K562 (cell line): ENCODE measurements at regions not wholly inside any gene's neighbourhood (a gene's known extent, or its start where the extent isn't known, plus 50 kb on each side); places are given as distances from the start of the nearest gene placed in this dataset.

Experiments used
- ATAC-seq: fragments of 200-7000 bp; cut with Tn5 transposase; 3 replicates; pipeline ENCODE4 v1.9.1; 2020; ENCODE audit warnings: moderate library complexity
- BruUV-seq: library from RNA; stranded (reverse); fragments of 400-500 nt; replicated peaks from 2 replicates; lab custom pipeline; 2021; lab: Mats Ljungman, UMichigan
- CTCF ChIA-PET: fragments of 300-600 bp; formaldehyde crosslinking; extraction: SDS; loops from one replicate; lab custom pipeline; 2021; ENCODE audit warnings: low intra/inter-chr PET ratio; lab: Yijun Ruan, JAX
- POLR2A ChIA-PET: fragments of 300-600, 350-650 bp; sonication (Branson Sonifier 250); formaldehyde crosslinking; extraction: SDS; loops from one replicate; lab custom pipeline; 2021; ENCODE audit warnings: antibody characterized with exemption, inconsistent platforms; lab: Yijun Ruan, JAX
- DNase-seq, 4 experiments: peaks; one replicate each; pipeline versions ENCODE4 v3.0.0 to v3.0.0-alpha.2; 2011 to 2018; ENCODE audit warnings: low spot score in 3 of 4, mixed read lengths in 3 of 4; ENCODE audit errors: extremely low read depth in 1 of 4
- FAIRE-seq: peaks from 2 replicates; lab custom pipeline; 2011; peaks lifted over from hg19 to GRCh38; lab: Jason Lieb, UNC
- H2AFZ ChIP-seq: 2 replicates; pipeline ENCODE4 v1.6.0; 2011; ENCODE audit warnings: low read depth, low read length, control low read depth, inconsistent platforms
- H3K27ac ChIP-seq: fragments of 200-600 bp; 3 replicates; pipeline ENCODE4 v1.8.0; 2011; ENCODE audit warnings: low read depth, mild to moderate bottlenecking, control low read depth, inconsistent platforms, low read length, moderate library complexity, mixed read lengths; ENCODE audit errors: extremely low read depth
- H3K27me3 ChIP-seq, 2 experiments: fragments of 300-600 bp in 1 of 2; 2 replicates in 1 of 2; 3 replicates in 1 of 2; pipeline versions ENCODE4 v1.6.0 to v1.8.0; 2011; ENCODE audit warnings: inconsistent platforms in 2 of 2, low read length in 2 of 2, mild to moderate bottlenecking in 1 of 2, mixed read lengths in 1 of 2, moderate library complexity in 1 of 2; ENCODE audit not compliant: control insufficient read depth in 2 of 2, insufficient read depth in 2 of 2
- H3K36me3 ChIP-seq: fragments of 300-600 bp; 3 replicates; pipeline ENCODE4 v1.8.0; 2011; ENCODE audit warnings: mild to moderate bottlenecking, low read length, inconsistent platforms; ENCODE audit not compliant: control insufficient read depth, insufficient read depth
- H3K4me1 ChIP-seq, 2 experiments: fragments of 200-600 bp in 1 of 2; replicated peaks in 1 of 2; 2 replicates in 1 of 2; 3 replicates in 1 of 2; pipeline versions ENCODE4 v1.5.1 to v1.8.0; 2011; ENCODE audit warnings: inconsistent platforms in 2 of 2, low read length in 2 of 2, mild to moderate bottlenecking in 1 of 2, mixed read lengths in 1 of 2, moderate library complexity in 1 of 2; ENCODE audit not compliant: control insufficient read depth in 2 of 2, insufficient read depth in 2 of 2
- H3K4me2 ChIP-seq: 2 replicates; pipeline ENCODE4 v1.6.1; 2011; ENCODE audit warnings: low read length, control low read depth, inconsistent platforms, mixed read lengths; ENCODE audit not compliant: insufficient read depth
- H3K4me3 ChIP-seq: fragments of 200-600 bp; sonication (generic), shearing (Covaris generic); 2 replicates; pipeline ENCODE4 v1.5.1; 2016; ENCODE audit warnings: control low read depth, inconsistent platforms
- H3K79me2 ChIP-seq: fragments of 200-600 bp; 3 replicates; pipeline ENCODE4 v1.8.0; 2011; ENCODE audit warnings: low read length, inconsistent platforms; ENCODE audit not compliant: control insufficient read depth, insufficient read depth
- H3K9ac ChIP-seq, 2 experiments: 2 replicates each; pipeline versions ENCODE4 v1.6.0 to v1.6.1; 2011; ENCODE audit warnings: low read depth in 2 of 2, low read length in 2 of 2, control low read depth in 1 of 2, inconsistent platforms in 1 of 2, mild to moderate bottlenecking in 1 of 2, mixed read lengths in 1 of 2; ENCODE audit not compliant: insufficient read depth in 1 of 2
- H3K9me1 ChIP-seq: one replicate; pipeline ENCODE4 v1.6.0; 2011; ENCODE audit warnings: inconsistent platforms, mild to moderate bottlenecking, low read length, moderate library complexity; ENCODE audit not compliant: control insufficient read depth, insufficient read depth
- H3K9me3 ChIP-seq: replicated peaks from 2 replicates; pipeline ENCODE4 v1.5.1; 2011; ENCODE audit warnings: low read depth, low read length, inconsistent platforms; ENCODE audit not compliant: control insufficient read depth, insufficient read depth
- H4K20me1 ChIP-seq: replicated peaks from 2 replicates; pipeline ENCODE4 v1.6.1; 2011; ENCODE audit warnings: low read length, inconsistent platforms, mixed read lengths; ENCODE audit not compliant: control insufficient read depth, insufficient read depth
- ARID1B ChIP-seq: fragments of 450-650 bp; IDR thresholded peaks from 2 replicates; pipeline ENCODE4 v1.6.1; 2016; ENCODE audit warnings: antibody characterized with exemption, mild to moderate bottlenecking, inconsistent platforms
- C11orf30 ChIP-seq: fragments of 450-650 bp; IDR thresholded peaks from 2 replicates; pipeline ENCODE4 v1.6.1; 2016; ENCODE audit warnings: low read depth, mild to moderate bottlenecking
- CBX3 ChIP-seq, 2 experiments: IDR thresholded peaks; 1 replicate in 1 of 2; 2 replicates in 1 of 2; pipeline ENCODE4 v1.6.1; 2012; ENCODE audit warnings: inconsistent platforms in 2 of 2, low read length in 2 of 2, borderline replicate concordance in 1 of 2, control low read depth in 1 of 2
- FOXA1 ChIP-seq: fragments of 450-650 bp; IDR thresholded peaks from 2 replicates; pipeline ENCODE4 v1.6.1; 2016; ENCODE audit warnings: mild to moderate bottlenecking, borderline replicate concordance
- JUND ChIP-seq, 2 experiments: IDR thresholded peaks; 2 replicates in 1 of 2; 3 replicates in 1 of 2; pipeline ENCODE4 v1.6.1; 2011; ENCODE audit warnings: borderline replicate concordance in 2 of 2, low read depth in 2 of 2, low read length in 2 of 2, improper control_type of control experiment in 1 of 2, missing biosample characterization in 1 of 2, missing genetic modification characterization in 1 of 2, missing genetic modification reagents in 1 of 2
- KLF10 ChIP-seq: fragments of 250-450 bp; sonication (Bioruptor Pico); IDR thresholded peaks from 2 replicates; pipeline ENCODE4 v1.6.1; 2021; ENCODE audit warnings: matching md5 sums
- MAFG ChIP-seq: fragments of 450-650 bp; conservative IDR thresholded peaks from 2 replicates; pipeline ENCODE4 v1.6.1; 2016; ENCODE audit warnings: missing genetic modification characterization, missing compliant biosample characterization
- MEF2A ChIP-seq: IDR thresholded peaks from 2 replicates; pipeline ENCODE4 v1.6.1; 2011; ENCODE audit warnings: low read depth, mild to moderate bottlenecking, low read length, moderate library complexity; ENCODE audit not compliant: control insufficient read depth
- NFATC3 ChIP-seq: fragments of 450-650 bp; IDR thresholded peaks from 2 replicates; pipeline ENCODE4 v1.6.1; 2017; ENCODE audit warnings: mild to moderate bottlenecking
- NFE2 ChIP-seq: IDR thresholded peaks from 2 replicates; pipeline ENCODE4 v1.6.1; 2014; ENCODE audit warnings: antibody characterized with exemption, low read depth
- NFE2L1 ChIP-seq: fragments of 450-650 bp; IDR thresholded peaks from 2 replicates; pipeline ENCODE4 v1.6.1; 2016; ENCODE audit warnings: missing genetic modification characterization, low read depth, mild to moderate bottlenecking, missing compliant biosample characterization, moderate library complexity, borderline replicate concordance
- PHTF2 ChIP-seq: fragments of 250-450 bp; sonication (Bioruptor Pico); IDR thresholded peaks from 2 replicates; pipeline ENCODE4 v1.5.0; 2021; ENCODE audit warnings: mild to moderate bottlenecking
- RB1 ChIP-seq: fragments of 450-650 bp; IDR thresholded peaks from 2 replicates; pipeline ENCODE4 v1.6.1; 2017; ENCODE audit warnings: low read depth, mild to moderate bottlenecking
- RHOXF2B ChIP-seq: fragments of 250-450 bp; sonication (Bioruptor Pico); conservative IDR thresholded peaks from 2 replicates; pipeline ENCODE4 v1.5.1; 2021
- SREBF2 ChIP-seq: sonication (generic); formaldehyde crosslinking; IDR thresholded peaks from 2 replicates; pipeline ENCODE4 v1.4.0; 2020; ENCODE audit warnings: mild to moderate bottlenecking, missing genetic modification reagents
- ZNF316 ChIP-seq: fragments of 450-650 bp; IDR thresholded peaks from 2 replicates; pipeline ENCODE4 v1.6.1; 2016
- ZNF551 ChIP-seq: fragments of 250-450 bp; sonication (Bioruptor Pico); IDR thresholded peaks from 2 replicates; pipeline ENCODE4 v1.5.0; 2021; ENCODE audit warnings: mild to moderate bottlenecking, moderate library complexity
- WGBS: fragments of 100-300 bp; shearing (Covaris generic); methylation state at CpG from one replicate; pipeline ENCODE4 v1.1.6; 2016; ENCODE audit warnings: low coverage, mixed read lengths; ENCODE audit not compliant: insufficient coverage; ENCODE audit errors: missing lambda C conversion rate; 5-methylcytosine and 5-hydroxymethylcytosine counted together
- in situ Hi-C: fragments of 300-500 bp; cut with MboI; formaldehyde crosslinking; loops from 4 replicates; pipeline ENCODE4 v1.15.0; 2018; ENCODE audit warnings: inconsistent platforms, mixed read lengths
- intact Hi-C: fragments of 100-400 bp; cut with micrococcal nuclease; formaldehyde crosslinking; loops from 2 replicates; pipeline ENCODE4 v1.14.2; 2022
- TF ChIP-seq, protein P1 (sequence below): fragments of 200-800 bp; sonication (Bioruptor generic); IDR thresholded peaks from 2 replicates; pipeline ENCODE4 v1.6.1; 2017; ENCODE audit warnings: missing genetic modification characterization, missing compliant biosample characterization
- TF ChIP-seq, protein P2 (sequence below): conservative IDR thresholded peaks from 2 replicates; pipeline ENCODE4 v1.6.1; 2011; ENCODE audit warnings: low read depth, mild to moderate bottlenecking, low read length; ENCODE audit not compliant: control insufficient read depth

DNA sequence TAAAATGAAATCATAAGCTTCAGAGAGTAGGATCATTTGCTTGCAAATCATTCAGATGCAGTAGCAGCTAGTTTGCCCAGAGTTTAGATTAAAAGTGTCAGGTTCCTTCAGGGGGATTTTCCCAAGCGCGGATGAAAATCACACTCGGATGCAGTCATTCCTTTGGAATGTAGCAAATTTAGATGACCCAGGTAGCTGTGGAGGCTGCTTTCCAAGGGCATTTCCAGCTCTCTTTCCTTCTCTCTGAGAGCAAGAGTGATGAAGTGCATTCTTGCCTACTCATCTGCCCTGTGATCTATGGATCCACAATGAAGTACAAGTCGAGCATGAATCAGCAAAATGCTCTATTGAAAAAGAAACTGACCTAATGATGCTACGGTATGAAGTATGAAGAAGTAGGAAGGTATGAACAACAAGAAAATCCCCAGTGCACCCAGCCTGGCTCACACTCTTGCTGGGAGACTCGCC is 200.2 kb downstream of the PLK2 start:
- POLR2A ChIA-PET, result no interaction called here
- no peaks in the 10 kb centered on the region for H3K36me3 ChIP-seq
- CTCF ChIA-PET, result no interaction called here
- H3K79me2 ChIP-seq, result no peaks in the 10 kb centered on the region
- H3K9me1 ChIP-seq, result no peaks in the 10 kb centered on the region
- FAIRE-seq, result no peak
- no peak overlapping the region for H3K4me3 ChIP-seq
- TF ChIP-seq JUND (IDR thresholded peaks at IDR 0.05; ENCODE audit: borderline replicate concordance, low read depth, low read length) (no peak), JUND (tag; IDR thresholded peaks at IDR 0.05; ENCODE audit: borderline replicate concordance, low read depth, low read length) (no peak), RB1 (no peak), FOXA1 (no peak), C11orf30 (peak; percentile 47; the same call in 1 of the 2 replicates), RHOXF2B (CRISPR knock-in tag) (no peak), CBX3 (IDR thresholded peaks at IDR 0.05; ENCODE audit: borderline replicate concordance in 1 of 2, low read length in 2 of 2) (no peak), NFATC3 (no peak), MAFG (peak; percentile 89), NFE2L1 (tag) (peak; percentile 39; the same call in 1 of the 2 replicates), ZNF316 (peak; percentile 70), MEF2A (no peak), PHTF2 (CRISPR knock-in tag) (no peak), KLF10 (CRISPR knock-in tag) (no peak), NFE2 (peak; percentile 57), ARID1B (no peak), SREBF2 (no peak), ZNF551 (CRISPR knock-in tag) (no peak)
- TF ChIP-seq, protein P1, sequence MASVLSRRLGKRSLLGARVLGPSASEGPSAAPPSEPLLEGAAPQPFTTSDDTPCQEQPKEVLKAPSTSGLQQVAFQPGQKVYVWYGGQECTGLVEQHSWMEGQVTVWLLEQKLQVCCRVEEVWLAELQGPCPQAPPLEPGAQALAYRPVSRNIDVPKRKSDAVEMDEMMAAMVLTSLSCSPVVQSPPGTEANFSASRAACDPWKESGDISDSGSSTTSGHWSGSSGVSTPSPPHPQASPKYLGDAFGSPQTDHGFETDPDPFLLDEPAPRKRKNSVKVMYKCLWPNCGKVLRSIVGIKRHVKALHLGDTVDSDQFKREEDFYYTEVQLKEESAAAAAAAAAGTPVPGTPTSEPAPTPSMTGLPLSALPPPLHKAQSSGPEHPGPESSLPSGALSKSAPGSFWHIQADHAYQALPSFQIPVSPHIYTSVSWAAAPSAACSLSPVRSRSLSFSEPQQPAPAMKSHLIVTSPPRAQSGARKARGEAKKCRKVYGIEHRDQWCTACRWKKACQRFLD, result no peak
- TF ChIP-seq, protein P2, sequence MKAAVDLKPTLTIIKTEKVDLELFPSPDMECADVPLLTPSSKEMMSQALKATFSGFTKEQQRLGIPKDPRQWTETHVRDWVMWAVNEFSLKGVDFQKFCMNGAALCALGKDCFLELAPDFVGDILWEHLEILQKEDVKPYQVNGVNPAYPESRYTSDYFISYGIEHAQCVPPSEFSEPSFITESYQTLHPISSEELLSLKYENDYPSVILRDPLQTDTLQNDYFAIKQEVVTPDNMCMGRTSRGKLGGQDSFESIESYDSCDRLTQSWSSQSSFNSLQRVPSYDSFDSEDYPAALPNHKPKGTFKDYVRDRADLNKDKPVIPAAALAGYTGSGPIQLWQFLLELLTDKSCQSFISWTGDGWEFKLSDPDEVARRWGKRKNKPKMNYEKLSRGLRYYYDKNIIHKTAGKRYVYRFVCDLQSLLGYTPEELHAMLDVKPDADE, result no peak
- TF ChIP-seq, all 486 proteins: peak for 5
- WGBS, result 28% methylated on average over 6 of the region's 6 CpGs
- Histone ChIP-seq H3K9me3 (no peaks in the 10 kb centered on the region), H3K4me1 (no peaks in the 10 kb centered on the region), H3K27me3 (no peaks in the 10 kb centered on the region), H4K20me1 (no peaks in the 10 kb centered on the region), H3K4me2 (no peak overlapping the region), H3K9ac (no peak overlapping the region), H2AFZ (no peak overlapping the region; the same call in 1 of the 2 replicates), H3K27ac (no peak overlapping the region)
- ATAC-seq (no peak), DNase-seq (no peak)
- in situ Hi-C loops, result no loop called here
- intact Hi-C loops, result no loop called here
- BruUV-seq, result no TSS peak
